RWPE2 (cell line): ENCODE measurements at regions not wholly inside any gene's neighbourhood (a gene's known extent, or its start where the extent isn't known, plus 50 kb on each side); places are given as distances from the start of the nearest gene placed in this dataset.

Experiments used
- ATAC-seq: fragments of 200-7000 bp; cut with Tn5 transposase; 3 replicates; pipeline ENCODE4 v1.9.1; 2021; ENCODE audit warnings: low read depth
- DNase-seq: peaks from one replicate; pipeline ENCODE4 v3.0.0-alpha.2; 2020; ENCODE audit warnings: low spot score
- H3K27ac ChIP-seq: fragments of 450-650 bp; 2 replicates; pipeline ENCODE4 v1.5.1; 2017; ENCODE audit warnings: mild to moderate bottlenecking; ENCODE audit not compliant: poor library complexity, severe bottlenecking
- H3K27me3 ChIP-seq: fragments of 250-450 bp; sonication (Bioruptor Pico); 2 replicates; pipeline ENCODE4 v1.5.1; 2021; ENCODE audit warnings: mild to moderate bottlenecking, moderate library complexity; ENCODE audit not compliant: insufficient read depth, poor library complexity, severe bottlenecking
- H3K36me3 ChIP-seq: fragments of 250-450 bp; sonication (Bioruptor Pico); 2 replicates; pipeline ENCODE4 v1.5.1; 2020; ENCODE audit warnings: low read depth, mild to moderate bottlenecking, moderate library complexity
- H3K4me1 ChIP-seq: fragments of 250-450 bp; sonication (Bioruptor Pico); 2 replicates; pipeline ENCODE4 v1.5.1; 2021; ENCODE audit warnings: mild to moderate bottlenecking, moderate library complexity; ENCODE audit not compliant: insufficient read depth, poor library complexity, severe bottlenecking
- H3K4me3 ChIP-seq: fragments of 250-450 bp; sonication (Bioruptor Pico); 2 replicates; pipeline ENCODE4 v1.5.1; 2021; ENCODE audit warnings: mild to moderate bottlenecking, moderate library complexity; ENCODE audit not compliant: severe bottlenecking
- H3K9me3 ChIP-seq: fragments of 250-450 bp; sonication (Bioruptor Pico); 2 replicates; pipeline ENCODE4 v1.5.1; 2021; ENCODE audit warnings: mild to moderate bottlenecking, moderate library complexity; ENCODE audit not compliant: severe bottlenecking
- CTCF ChIP-seq: fragments of 450-650 bp; IDR thresholded peaks from one replicate; pipeline ENCODE4 v1.5.1; 2017; ENCODE audit warnings: mild to moderate bottlenecking, moderate library complexity; ENCODE audit not compliant: poor library complexity, severe bottlenecking

GRCh38 chr16:54672500-54672899 lies 258.2 kb upstream of the IRX5 start:
- no peak for ATAC-seq
- DNase-seq, result no peak
- Histone ChIP-seq H3K4me3 (no peak overlapping the region), H3K36me3 (no peaks in the 10 kb centered on the region), H3K27ac (no peak overlapping the region), H3K27me3 (no peaks in the 10 kb centered on the region), H3K9me3 (no peaks in the 10 kb centered on the region), H3K4me1 (peaks cover 2% of the 10 kb centered on the region)
- no peak for TF ChIP-seq CTCF

- no peak overlapping the region for H3K4me3 ChIP-seq
- no peak for TF ChIP-seq CTCF
- H3K27me3 ChIP-seq, result no peaks in the 10 kb centered on the region
- DNase-seq (no peak), ATAC-seq (no peak)
- H3K36me3 ChIP-seq, result no peaks in the 10 kb centered on the region
- no peak overlapping the region for H3K27ac ChIP-seq
- no peaks in the 10 kb centered on the region for H3K9me3 ChIP-seq
- H3K4me1 ChIP-seq, result no peaks in the 10 kb centered on the region
Measured at GRCh38 chr16:54657709-54658102, 273.0 kb upstream of the IRX5 start.

GRCh38 chr16:54657058-54657708 lies 273.5 kb upstream of the IRX5 start:
- Histone ChIP-seq H3K9me3 (no peaks in the 10 kb centered on the region), H3K4me3 (no peak overlapping the region), H3K36me3 (no peaks in the 10 kb centered on the region), H3K27me3 (no peaks in the 10 kb centered on the region), H3K27ac (no peak overlapping the region), H3K4me1 (no peaks in the 10 kb centered on the region)
- no peak for DNase-seq
- peak; percentile 99 for ATAC-seq
- TF ChIP-seq CTCF, result no peak

GRCh38 chr16:54655121-54655590 lies 275.5 kb upstream of the IRX5 start:
- H3K4me1 ChIP-seq, result no peaks in the 10 kb centered on the region
- ATAC-seq (no peak), DNase-seq (no peak)
- no peak overlapping the region for H3K27ac ChIP-seq
- TF ChIP-seq CTCF, result no peak
- H3K27me3 ChIP-seq, result no peaks in the 10 kb centered on the region
- no peak overlapping the region for H3K4me3 ChIP-seq
- H3K36me3 ChIP-seq, result no peaks in the 10 kb centered on the region
- no peaks in the 10 kb centered on the region for H3K9me3 ChIP-seq

- DNase-seq, result no peak
Measured at GRCh38 chr16:54654429-54654828, 276.2 kb upstream of the IRX5 start.

More at GRCh38 chr16:54654429-54654828, 276.2 kb upstream of the IRX5 start:
- H3K4me1 ChIP-seq, result no peaks in the 10 kb centered on the region
- H3K36me3 ChIP-seq, result no peaks in the 10 kb centered on the region
- no peak for ATAC-seq
- no peak overlapping the region for H3K27ac ChIP-seq
- H3K9me3 ChIP-seq, result no peaks in the 10 kb centered on the region
- H3K27me3 ChIP-seq, result no peaks in the 10 kb centered on the region
- H3K4me3 ChIP-seq, result no peak overlapping the region
- TF ChIP-seq CTCF, result no peak
